ENCODE measurements at regions not wholly inside any gene's neighbourhood (a gene's known extent, or its start where the extent isn't known, plus 50 kb on each side); places are given as distances from the start of the nearest gene placed in this dataset.

DNA sequence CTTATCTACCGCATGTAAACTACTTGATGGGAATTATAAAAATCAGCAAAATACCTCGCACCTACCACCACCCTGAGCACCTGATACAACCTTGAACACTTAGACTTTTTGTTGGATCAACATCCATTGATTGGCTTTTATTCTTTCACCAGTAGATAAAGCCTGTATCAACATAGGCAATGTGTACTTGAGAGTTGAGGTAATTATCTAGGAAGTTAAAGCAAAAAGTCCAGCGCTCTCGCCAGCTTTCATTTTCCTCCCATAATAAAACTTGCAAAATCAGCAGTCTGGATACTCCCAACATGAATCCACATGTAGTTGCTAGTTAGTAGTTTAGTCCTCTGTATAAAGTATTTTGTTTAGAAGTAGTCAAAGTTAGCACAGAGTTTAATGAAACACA lies 132.0 kb upstream of the PRDM1 start:
- CTCF ChIA-PET = no interaction called here
- intact Hi-C loops (cut with micrococcal nuclease) = no loop called here

DNA sequence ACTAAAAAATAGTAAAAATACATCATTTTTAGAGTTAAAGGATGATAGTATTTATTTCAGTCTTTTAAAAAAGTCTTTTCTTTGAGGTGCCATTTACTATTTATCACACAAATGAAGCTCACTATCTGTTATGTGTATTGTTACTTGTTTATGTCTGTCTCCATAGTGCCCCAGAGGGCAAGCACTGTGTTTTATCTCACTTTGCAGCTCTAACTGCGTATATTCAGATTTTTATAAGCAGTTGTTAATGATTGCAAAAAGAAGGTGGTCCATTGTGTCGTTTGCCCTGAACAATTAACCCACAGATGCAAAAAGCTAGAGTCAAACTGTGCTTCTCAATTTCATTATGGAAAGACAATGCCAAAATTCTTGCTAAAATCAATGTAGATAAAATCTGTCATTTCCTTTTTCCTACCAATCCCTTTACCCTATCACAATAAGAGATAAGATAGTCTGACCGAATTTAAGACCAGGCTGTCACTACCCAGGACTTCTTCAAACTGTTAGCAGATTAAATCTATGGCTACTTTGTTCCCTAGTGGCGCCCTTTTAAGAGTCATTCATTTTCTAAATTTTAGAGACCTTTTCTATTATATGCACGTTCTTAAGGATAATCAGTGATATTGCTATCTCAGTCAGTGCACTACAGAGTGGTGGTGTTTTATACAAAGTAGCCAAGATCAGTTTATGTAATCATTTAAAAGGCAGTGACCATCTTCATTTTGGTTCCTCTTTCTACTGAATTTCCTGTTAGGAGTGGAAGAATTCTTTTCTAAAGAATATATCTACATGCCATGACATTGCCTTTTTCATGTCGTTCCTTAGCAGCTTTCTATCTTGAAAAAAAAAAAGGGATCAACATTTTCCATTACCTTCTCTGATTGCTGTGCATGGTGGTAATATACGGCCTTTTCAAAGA lies 133.1 kb upstream of the PRDM1 start:
- H3K9me1 ChIP-seq (replicated peaks; ENCODE audit: control insufficient read depth, extremely low read depth, insufficient read depth, low read length) = no peaks in the 10 kb centered on the region
- H3K4me2 ChIP-seq (ENCODE audit: insufficient read depth, low read length) = no peak overlapping the region
- H3K36me3 ChIP-seq (ENCODE audit: control insufficient read depth in 2 of 2, extremely low read depth in 1 of 2, insufficient read depth in 2 of 2, low read length in 2 of 2) = no peaks in the 10 kb centered on the region
- POLR2A ChIA-PET = no interaction called here
- no peak overlapping the region for H3K27ac ChIP-seq (ENCODE audit: insufficient read depth, low read depth, low read length)
- intact Hi-C loops (cut with micrococcal nuclease) (no loop called here), dilution Hi-C loops (cut with MboI; ENCODE audit: extremely low pct_ligation_motif_present, low sequenced_read_pairs) (no loop called here)
- no peak for DNase-seq (ENCODE audit: low read depth, low spot score)
- no peaks in the 10 kb centered on the region for H4K20me1 ChIP-seq (replicated peaks; ENCODE audit: control insufficient read depth, extremely low read depth, insufficient read depth, low read length)
- no peaks in the 10 kb centered on the region for H3K4me1 ChIP-seq (ENCODE audit: control insufficient read depth, extremely low read depth, insufficient read depth, low read length)
- CTCF ChIA-PET = no interaction called here
- TF ChIP-seq MYC (IDR thresholded peaks at IDR 0.05; ENCODE audit: low read depth, low read length) (no peak), POLR2A (IDR thresholded peaks at IDR 0.05; ENCODE audit: low read depth, low read length) (no peak), GATA2 (IDR thresholded peaks at IDR 0.05; ENCODE audit: insufficient read depth, insufficient read length, low read depth, low read length) (no peak), POLR2AphosphoS5 (IDR thresholded peaks at IDR 0.05; ENCODE audit: insufficient read depth, low read depth, low read length) (no peak), EZH2 (IDR thresholded peaks at IDR 0.05; ENCODE audit: borderline replicate concordance, low read depth, low read length, severe bottlenecking) (no peak), FOS (IDR thresholded peaks at IDR 0.05; ENCODE audit: borderline replicate concordance, insufficient read depth, low read length) (no peak), JUN (IDR thresholded peaks at IDR 0.05; ENCODE audit: borderline replicate concordance, insufficient read depth, insufficient read length, low read depth) (no peak)
- TF ChIP-seq, protein P1, sequence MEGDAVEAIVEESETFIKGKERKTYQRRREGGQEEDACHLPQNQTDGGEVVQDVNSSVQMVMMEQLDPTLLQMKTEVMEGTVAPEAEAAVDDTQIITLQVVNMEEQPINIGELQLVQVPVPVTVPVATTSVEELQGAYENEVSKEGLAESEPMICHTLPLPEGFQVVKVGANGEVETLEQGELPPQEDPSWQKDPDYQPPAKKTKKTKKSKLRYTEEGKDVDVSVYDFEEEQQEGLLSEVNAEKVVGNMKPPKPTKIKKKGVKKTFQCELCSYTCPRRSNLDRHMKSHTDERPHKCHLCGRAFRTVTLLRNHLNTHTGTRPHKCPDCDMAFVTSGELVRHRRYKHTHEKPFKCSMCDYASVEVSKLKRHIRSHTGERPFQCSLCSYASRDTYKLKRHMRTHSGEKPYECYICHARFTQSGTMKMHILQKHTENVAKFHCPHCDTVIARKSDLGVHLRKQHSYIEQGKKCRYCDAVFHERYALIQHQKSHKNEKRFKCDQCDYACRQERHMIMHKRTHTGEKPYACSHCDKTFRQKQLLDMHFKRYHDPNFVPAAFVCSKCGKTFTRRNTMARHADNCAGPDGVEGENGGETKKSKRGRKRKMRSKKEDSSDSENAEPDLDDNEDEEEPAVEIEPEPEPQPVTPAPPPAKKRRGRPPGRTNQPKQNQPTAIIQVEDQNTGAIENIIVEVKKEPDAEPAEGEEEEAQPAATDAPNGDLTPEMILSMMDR (IDR thresholded peaks at IDR 0.05; ENCODE audit: extremely low read depth in 1 of 2, insufficient read depth in 1 of 2, low read depth in 1 of 2, low read length in 2 of 2) = no peak
- TF ChIP-seq, protein P2, sequence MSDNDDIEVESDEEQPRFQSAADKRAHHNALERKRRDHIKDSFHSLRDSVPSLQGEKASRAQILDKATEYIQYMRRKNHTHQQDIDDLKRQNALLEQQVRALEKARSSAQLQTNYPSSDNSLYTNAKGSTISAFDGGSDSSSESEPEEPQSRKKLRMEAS (IDR thresholded peaks at IDR 0.05; ENCODE audit: insufficient read depth, insufficient read length) = no peak
- no peak overlapping the region for H3K4me3 ChIP-seq (replicated peaks in 1 of 3; ENCODE audit: insufficient read depth in 1 of 3, low read depth in 1 of 3, low read length in 3 of 3)
- no TSS peak for BruUV-seq (replicated peaks)
- H3K9ac ChIP-seq (replicated peaks; ENCODE audit: extremely low read depth, insufficient read depth, low read length) = no peak overlapping the region
- no peaks in the 10 kb centered on the region for H3K9me3 ChIP-seq (replicated peaks; ENCODE audit: control insufficient read depth, insufficient read depth, low read length)
- H2AFZ ChIP-seq (ENCODE audit: low read depth, low read length) = no peak overlapping the region
- FAIRE-seq = no peak
- no peaks in the 10 kb centered on the region for H3K27me3 ChIP-seq (ENCODE audit: control insufficient read depth in 2 of 2, insufficient read depth in 2 of 2, low read length in 2 of 2)
- no peaks in the 10 kb centered on the region for H3K79me2 ChIP-seq (ENCODE audit: control insufficient read depth, insufficient read depth, low read length)

More for the DNA sequence above, 132.0 kb upstream of the PRDM1 start:
- H3K79me2 ChIP-seq (ENCODE audit: control insufficient read depth, insufficient read depth, low read length) = no peaks in the 10 kb centered on the region
- H3K4me2 ChIP-seq (ENCODE audit: insufficient read depth, low read length) = no peak overlapping the region
- BruUV-seq (replicated peaks) = no TSS peak
- no peak for DNase-seq (ENCODE audit: low read depth, low spot score)
- H2AFZ ChIP-seq (ENCODE audit: low read depth, low read length) = no peak overlapping the region
- POLR2A ChIA-PET = interaction anchor here (0.6 kb wide), 1 partner anchor 65 kb away, joined by 3 read pairs; no protein-coding TSS in a partner anchor
- H4K20me1 ChIP-seq (replicated peaks; ENCODE audit: control insufficient read depth, extremely low read depth, insufficient read depth, low read length) = no peaks in the 10 kb centered on the region
- dilution Hi-C loops (cut with MboI; ENCODE audit: extremely low pct_ligation_motif_present, low sequenced_read_pairs) = no loop called here
- H3K36me3 ChIP-seq (ENCODE audit: control insufficient read depth in 2 of 2, extremely low read depth in 1 of 2, insufficient read depth in 2 of 2, low read length in 2 of 2) = no peaks in the 10 kb centered on the region
- no peaks in the 10 kb centered on the region for H3K9me3 ChIP-seq (replicated peaks; ENCODE audit: control insufficient read depth, insufficient read depth, low read length)
- H3K27ac ChIP-seq (ENCODE audit: insufficient read depth, low read depth, low read length) = no peak overlapping the region
- H3K4me1 ChIP-seq (ENCODE audit: control insufficient read depth, extremely low read depth, insufficient read depth, low read length) = no peaks in the 10 kb centered on the region
- no peak for FAIRE-seq
- H3K9ac ChIP-seq (replicated peaks; ENCODE audit: extremely low read depth, insufficient read depth, low read length) = no peak overlapping the region
- no peaks in the 10 kb centered on the region for H3K27me3 ChIP-seq (ENCODE audit: control insufficient read depth in 2 of 2, insufficient read depth in 2 of 2, low read length in 2 of 2)
- H3K4me3 ChIP-seq (replicated peaks in 1 of 3; ENCODE audit: insufficient read depth in 1 of 3, low read depth in 1 of 3, low read length in 3 of 3) = no peak overlapping the region
- TF ChIP-seq, protein P2 (IDR thresholded peaks at IDR 0.05; ENCODE audit: insufficient read depth, insufficient read length) = no peak
- TF ChIP-seq GATA2 (IDR thresholded peaks at IDR 0.05; ENCODE audit: insufficient read depth, insufficient read length, low read depth, low read length) (no peak), POLR2A (IDR thresholded peaks at IDR 0.05; ENCODE audit: low read depth, low read length) (no peak), JUN (IDR thresholded peaks at IDR 0.05; ENCODE audit: borderline replicate concordance, insufficient read depth, insufficient read length, low read depth) (no peak), POLR2AphosphoS5 (IDR thresholded peaks at IDR 0.05; ENCODE audit: insufficient read depth, low read depth, low read length) (no peak), MYC (IDR thresholded peaks at IDR 0.05; ENCODE audit: low read depth, low read length) (no peak)
- H3K9me1 ChIP-seq (replicated peaks; ENCODE audit: control insufficient read depth, extremely low read depth, insufficient read depth, low read length) = no peaks in the 10 kb centered on the region
